A673 (cell line): ENCODE measurements at regions not wholly inside any gene's neighbourhood (a gene's known extent, or its start where the extent isn't known, plus 50 kb on each side); places are given as distances from the start of the nearest gene placed in this dataset.

Experiments
- CTCF ChIP-seq: fragments of 300-800, 200-600 bp; sonication (generic); conservative IDR thresholded peaks from 2 replicates; pipeline ENCODE4 v1.5.1; 2017; ENCODE audit warnings: low read depth, mild to moderate bottlenecking, antibody characterized with exemption, low read length, moderate library complexity, mixed read lengths
- EZH2 ChIP-seq: fragments of 200-600 bp; sonication (generic); IDR thresholded peaks from 2 replicates; pipeline ENCODE4 v1.6.1; 2017; ENCODE audit warnings: borderline replicate concordance, low read depth, mild to moderate bottlenecking, mixed read lengths, antibody characterized with exemption, low read length; ENCODE audit not compliant: poor library complexity, severe bottlenecking

GRCh38 chr1:47594627-47595026 lies 156.8 kb downstream of the FOXD2 start:
- TF ChIP-seq CTCF: no peak
- TF ChIP-seq EZH2: no peak
